ENCODE measurements at regions not wholly inside any gene's neighbourhood (a gene's known extent, or its start where the extent isn't known, plus 50 kb on each side); places are given as distances from the start of the nearest gene placed in this dataset.

GRCh38 chr2:60317844-60318243 lies 235.6 kb downstream of the BCL11A start:
- H3K27ac ChIP-seq (ENCODE audit: low read length), result no peak overlapping the region
- TF ChIP-seq SMC3 (conservative IDR thresholded peaks at IDR 0.05; ENCODE audit: poor library complexity) (no peak), TAF1 (IDR thresholded peaks at IDR 0.05; ENCODE audit: low read depth) (no peak), RAD21 (conservative IDR thresholded peaks at IDR 0.05) (no peak), REST (IDR thresholded peaks at IDR 0.05; ENCODE audit: borderline replicate concordance) (no peak), POLR2AphosphoS5 (IDR thresholded peaks at IDR 0.05) (no peak), EZH2 (IDR thresholded peaks at IDR 0.05; ENCODE audit: borderline replicate concordance, insufficient read depth, low read length, poor library complexity, severe bottlenecking) (no peak), CTCF (IDR thresholded peaks at IDR 0.05; ENCODE audit: poor library complexity, severe bottlenecking) (no peak), MXI1 (conservative IDR thresholded peaks at IDR 0.05; ENCODE audit: poor library complexity, severe bottlenecking) (no peak)
- no peaks in the 10 kb centered on the region for H3F3A ChIP-seq (ENCODE audit: insufficient read depth, low read length, poor library complexity, severe bottlenecking)
- no peaks in the 10 kb centered on the region for H3K9me2 ChIP-seq (ENCODE audit: insufficient read depth, low read length)
- no peaks in the 10 kb centered on the region for H4K20me1 ChIP-seq (ENCODE audit: insufficient read depth)
- no peaks in the 10 kb centered on the region for H3K9me3 ChIP-seq (ENCODE audit: low read length)
- no peak overlapping the region for H3K4me3 ChIP-seq (ENCODE audit: low read length)
- no peak overlapping the region for H3K4me2 ChIP-seq (ENCODE audit: low read length)
- no peaks in the 10 kb centered on the region for H3K27me3 ChIP-seq (ENCODE audit: insufficient read depth, low read depth, low read length)
- H3K36me3 ChIP-seq (ENCODE audit: insufficient read depth, low read length), result no peaks in the 10 kb centered on the region
- no peak overlapping the region for H2AFZ ChIP-seq (ENCODE audit: low read depth, low read length)
- no peaks in the 10 kb centered on the region for H3K79me2 ChIP-seq (replicated peaks; ENCODE audit: insufficient read depth, low read length)
- H3K9ac ChIP-seq (ENCODE audit: low read length), result no peak overlapping the region

- Histone ChIP-seq H3K27me3 (ENCODE audit: insufficient read depth, low read depth, low read length) (no peaks in the 10 kb centered on the region), H3K27ac (ENCODE audit: low read length) (no peak overlapping the region), H3K9me2 (ENCODE audit: insufficient read depth, low read length) (no peaks in the 10 kb centered on the region), H4K20me1 (ENCODE audit: insufficient read depth) (no peaks in the 10 kb centered on the region), H3K36me3 (ENCODE audit: insufficient read depth, low read length) (no peaks in the 10 kb centered on the region), H3K79me2 (replicated peaks; ENCODE audit: insufficient read depth, low read length) (no peaks in the 10 kb centered on the region), H3K9ac (ENCODE audit: low read length) (no peak overlapping the region), H3K4me3 (ENCODE audit: low read length) (no peak overlapping the region), H3K4me2 (ENCODE audit: low read length) (no peak overlapping the region), H3K9me3 (ENCODE audit: low read length) (no peaks in the 10 kb centered on the region), H2AFZ (ENCODE audit: low read depth, low read length) (no peak overlapping the region), H3F3A (ENCODE audit: insufficient read depth, low read length, poor library complexity, severe bottlenecking) (no peaks in the 10 kb centered on the region)
- TF ChIP-seq EZH2 (IDR thresholded peaks at IDR 0.05; ENCODE audit: borderline replicate concordance, insufficient read depth, low read length, poor library complexity, severe bottlenecking), result no peak
Observed at GRCh38 chr2:60317034-60317386, 236.4 kb downstream of the BCL11A start.

GRCh38 chr2:60316381-60317033 lies 236.9 kb downstream of the BCL11A start:
- H3K9me2 ChIP-seq (ENCODE audit: insufficient read depth, low read length), result no peaks in the 10 kb centered on the region
- no peaks in the 10 kb centered on the region for H3K27me3 ChIP-seq (ENCODE audit: insufficient read depth, low read depth, low read length)
- H4K20me1 ChIP-seq (ENCODE audit: insufficient read depth), result no peaks in the 10 kb centered on the region
- H3K36me3 ChIP-seq (ENCODE audit: insufficient read depth, low read length), result no peaks in the 10 kb centered on the region
- no peak overlapping the region for H3K4me2 ChIP-seq (ENCODE audit: low read length)
- TF ChIP-seq CTCF (IDR thresholded peaks at IDR 0.05; ENCODE audit: poor library complexity, severe bottlenecking) (no peak), RAD21 (conservative IDR thresholded peaks at IDR 0.05) (no peak), POLR2AphosphoS5 (IDR thresholded peaks at IDR 0.05) (no peak), EP300 (conservative IDR thresholded peaks at IDR 0.05; ENCODE audit: poor library complexity, severe bottlenecking) (no peak), MXI1 (conservative IDR thresholded peaks at IDR 0.05; ENCODE audit: poor library complexity, severe bottlenecking) (no peak), REST (IDR thresholded peaks at IDR 0.05; ENCODE audit: borderline replicate concordance) (no peak)
- H3K4me3 ChIP-seq (ENCODE audit: low read length), result no peak overlapping the region
- H2AFZ ChIP-seq (ENCODE audit: low read depth, low read length), result no peak overlapping the region
- H3K9ac ChIP-seq (ENCODE audit: low read length), result no peak overlapping the region
- no peaks in the 10 kb centered on the region for H3K9me3 ChIP-seq (ENCODE audit: low read length)
- no peaks in the 10 kb centered on the region for H3K79me2 ChIP-seq (replicated peaks; ENCODE audit: insufficient read depth, low read length)
- no peaks in the 10 kb centered on the region for H3F3A ChIP-seq (ENCODE audit: insufficient read depth, low read length, poor library complexity, severe bottlenecking)
- no peak overlapping the region for H3K27ac ChIP-seq (ENCODE audit: low read length)
